ENCODE measurements at regions not wholly inside any gene's neighbourhood (a gene's known extent, or its start where the extent isn't known, plus 50 kb on each side); places are given as distances from the start of the nearest gene placed in this dataset.
"Not testable (repeated sequence)": the region's sequence is repeated elsewhere in the genome, so short reads cannot be mapped to it uniquely, and the experiment has no call there.

GRCh38 chr10:9056521-9056920, 1002.0 kb downstream of the GATA3 start:
- H3K9ac ChIP-seq (replicated peaks; ENCODE audit: extremely low read depth, insufficient read depth, low read length), result no peak overlapping the region
- H3K36me3 ChIP-seq (ENCODE audit: control insufficient read depth in 2 of 2, extremely low read depth in 1 of 2, insufficient read depth in 2 of 2, low read length in 2 of 2), result no peaks in the 10 kb centered on the region
- no peaks in the 10 kb centered on the region for H3K4me1 ChIP-seq (ENCODE audit: control insufficient read depth, extremely low read depth, insufficient read depth, low read length)
- DNase-seq (ENCODE audit: low read depth, low spot score), result no peak
- dilution Hi-C loops (cut with MboI; ENCODE audit: extremely low pct_ligation_motif_present, low sequenced_read_pairs), result no loop called here
- H4K20me1 ChIP-seq (replicated peaks; ENCODE audit: control insufficient read depth, extremely low read depth, insufficient read depth, low read length), result no peaks in the 10 kb centered on the region
- H3K27me3 ChIP-seq (ENCODE audit: control insufficient read depth in 2 of 2, insufficient read depth in 2 of 2, low read length in 2 of 2), result no peaks in the 10 kb centered on the region
- ChIA-PET POLR2A (no interaction called here), CTCF (no interaction called here)
- no peak overlapping the region for H3K4me3 ChIP-seq (replicated peaks in 1 of 3; ENCODE audit: insufficient read depth in 1 of 3, low read depth in 1 of 3, low read length in 3 of 3)
- no peak overlapping the region for H3K27ac ChIP-seq (ENCODE audit: insufficient read depth, low read depth, low read length)
- H3K9me1 ChIP-seq (replicated peaks; ENCODE audit: control insufficient read depth, extremely low read depth, insufficient read depth, low read length), result no peaks in the 10 kb centered on the region
- no peaks in the 10 kb centered on the region for H3K79me2 ChIP-seq (ENCODE audit: control insufficient read depth, insufficient read depth, low read length)
- intact Hi-C loops (cut with micrococcal nuclease), result no loop called here
- no peak overlapping the region for H2AFZ ChIP-seq (ENCODE audit: low read depth, low read length)
- FAIRE-seq, result no peak
- no peaks in the 10 kb centered on the region for H3K9me3 ChIP-seq (replicated peaks; ENCODE audit: control insufficient read depth, insufficient read depth, low read length)
- TF ChIP-seq, protein P1, sequence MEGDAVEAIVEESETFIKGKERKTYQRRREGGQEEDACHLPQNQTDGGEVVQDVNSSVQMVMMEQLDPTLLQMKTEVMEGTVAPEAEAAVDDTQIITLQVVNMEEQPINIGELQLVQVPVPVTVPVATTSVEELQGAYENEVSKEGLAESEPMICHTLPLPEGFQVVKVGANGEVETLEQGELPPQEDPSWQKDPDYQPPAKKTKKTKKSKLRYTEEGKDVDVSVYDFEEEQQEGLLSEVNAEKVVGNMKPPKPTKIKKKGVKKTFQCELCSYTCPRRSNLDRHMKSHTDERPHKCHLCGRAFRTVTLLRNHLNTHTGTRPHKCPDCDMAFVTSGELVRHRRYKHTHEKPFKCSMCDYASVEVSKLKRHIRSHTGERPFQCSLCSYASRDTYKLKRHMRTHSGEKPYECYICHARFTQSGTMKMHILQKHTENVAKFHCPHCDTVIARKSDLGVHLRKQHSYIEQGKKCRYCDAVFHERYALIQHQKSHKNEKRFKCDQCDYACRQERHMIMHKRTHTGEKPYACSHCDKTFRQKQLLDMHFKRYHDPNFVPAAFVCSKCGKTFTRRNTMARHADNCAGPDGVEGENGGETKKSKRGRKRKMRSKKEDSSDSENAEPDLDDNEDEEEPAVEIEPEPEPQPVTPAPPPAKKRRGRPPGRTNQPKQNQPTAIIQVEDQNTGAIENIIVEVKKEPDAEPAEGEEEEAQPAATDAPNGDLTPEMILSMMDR (IDR thresholded peaks at IDR 0.05; ENCODE audit: extremely low read depth in 1 of 2, insufficient read depth in 1 of 2, low read depth in 1 of 2, low read length in 2 of 2), result no peak
- TF ChIP-seq, protein P2, sequence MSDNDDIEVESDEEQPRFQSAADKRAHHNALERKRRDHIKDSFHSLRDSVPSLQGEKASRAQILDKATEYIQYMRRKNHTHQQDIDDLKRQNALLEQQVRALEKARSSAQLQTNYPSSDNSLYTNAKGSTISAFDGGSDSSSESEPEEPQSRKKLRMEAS (IDR thresholded peaks at IDR 0.05; ENCODE audit: insufficient read depth, insufficient read length), result no peak
- TF ChIP-seq GATA2 (IDR thresholded peaks at IDR 0.05; ENCODE audit: insufficient read depth, insufficient read length, low read depth, low read length) (no peak), JUN (IDR thresholded peaks at IDR 0.05; ENCODE audit: borderline replicate concordance, insufficient read depth, insufficient read length, low read depth) (no peak), FOS (IDR thresholded peaks at IDR 0.05; ENCODE audit: borderline replicate concordance, insufficient read depth, low read length) (no peak), MYC (IDR thresholded peaks at IDR 0.05; ENCODE audit: low read depth, low read length) (no peak), POLR2AphosphoS5 (IDR thresholded peaks at IDR 0.05; ENCODE audit: insufficient read depth, low read depth, low read length) (no peak), EZH2 (IDR thresholded peaks at IDR 0.05; ENCODE audit: borderline replicate concordance, low read depth, low read length, severe bottlenecking) (no peak), POLR2A (IDR thresholded peaks at IDR 0.05; ENCODE audit: low read depth, low read length) (no peak)
- no peak overlapping the region for H3K4me2 ChIP-seq (ENCODE audit: insufficient read depth, low read length)
- BruUV-seq (replicated peaks), result no TSS peak

DNA sequence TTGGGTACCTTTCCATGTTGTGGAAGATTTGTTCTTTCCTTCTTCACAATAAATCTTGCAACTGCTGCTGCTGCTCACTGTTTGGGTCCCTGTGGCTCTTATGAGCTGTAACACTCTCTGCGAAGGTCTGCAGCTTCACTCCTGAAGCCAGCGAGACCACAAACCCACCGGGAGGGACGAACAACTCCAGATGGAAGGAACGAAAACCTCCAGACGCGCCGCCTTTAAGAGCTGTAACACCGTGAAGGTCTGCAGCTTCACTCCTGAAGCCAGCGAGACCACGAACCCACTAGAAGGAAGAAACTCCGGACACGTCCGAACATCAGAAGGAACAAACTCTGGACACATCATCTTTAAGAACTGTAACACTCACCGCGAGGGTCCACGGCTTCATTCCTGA, 1002.8 kb downstream of the GATA3 start:
- not testable (repeated sequence) for H3K4me2 ChIP-seq (ENCODE audit: insufficient read depth, low read length); H3K27me3 ChIP-seq (ENCODE audit: control insufficient read depth in 2 of 2, insufficient read depth in 2 of 2, low read length in 2 of 2); DNase-seq (ENCODE audit: low read depth, low spot score)

More for the DNA sequence above, 1002.8 kb downstream of the GATA3 start:
- POLR2A ChIA-PET; FAIRE-seq; dilution Hi-C loops (cut with MboI; ENCODE audit: extremely low pct_ligation_motif_present, low sequenced_read_pairs); H3K9me1 ChIP-seq (replicated peaks; ENCODE audit: control insufficient read depth, extremely low read depth, insufficient read depth, low read length); H2AFZ ChIP-seq (ENCODE audit: low read depth, low read length); H3K4me3 ChIP-seq (replicated peaks in 1 of 3; ENCODE audit: insufficient read depth in 1 of 3, low read depth in 1 of 3, low read length in 3 of 3); CTCF ChIA-PET; H3K9me3 ChIP-seq (replicated peaks; ENCODE audit: control insufficient read depth, insufficient read depth, low read length); H4K20me1 ChIP-seq (replicated peaks; ENCODE audit: control insufficient read depth, extremely low read depth, insufficient read depth, low read length); H3K79me2 ChIP-seq (ENCODE audit: control insufficient read depth, insufficient read depth, low read length); H3K4me1 ChIP-seq (ENCODE audit: control insufficient read depth, extremely low read depth, insufficient read depth, low read length); intact Hi-C loops (cut with micrococcal nuclease); H3K36me3 ChIP-seq (ENCODE audit: control insufficient read depth in 2 of 2, extremely low read depth in 1 of 2, insufficient read depth in 2 of 2, low read length in 2 of 2); H3K9ac ChIP-seq (replicated peaks; ENCODE audit: extremely low read depth, insufficient read depth, low read length); H3K27ac ChIP-seq (ENCODE audit: insufficient read depth, low read depth, low read length); BruUV-seq (replicated peaks): not testable (repeated sequence)

Measured in endothelial cell of umbilical vein (primary cell).